ENCODE measurements at regions not wholly inside any gene's neighbourhood (a gene's known extent, or its start where the extent isn't known, plus 50 kb on each side); places are given as distances from the start of the nearest gene placed in this dataset.

DNA sequence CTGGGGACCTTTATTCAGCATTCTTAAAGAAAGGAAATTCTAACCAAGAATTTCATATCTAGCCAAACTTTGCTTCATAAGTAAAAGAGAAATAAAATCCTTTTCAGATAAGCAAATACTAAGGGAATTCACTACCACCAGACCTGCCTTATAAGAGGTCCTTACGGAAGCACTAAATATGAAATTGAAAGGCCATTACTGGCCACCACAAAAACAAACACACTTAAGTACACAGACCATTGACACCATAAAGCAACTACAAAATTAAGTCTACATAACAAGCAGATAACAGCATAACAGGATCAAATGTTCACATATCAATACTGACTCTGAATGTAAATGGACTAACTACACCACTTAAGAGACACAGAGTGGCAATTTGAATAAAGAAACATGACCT lies 361.4 kb upstream of the POU5F2 start:
- no peaks in the 10 kb centered on the region for H3K79me2 ChIP-seq (ENCODE audit: control insufficient read depth in 1 of 2, insufficient read depth in 2 of 2, low read length in 2 of 2)
- TF ChIP-seq HDAC6 (IDR thresholded peaks at IDR 0.05; ENCODE audit: low read depth, low read length) (no peak), ATF2 (IDR thresholded peaks at IDR 0.05; ENCODE audit: low read length) (no peak), RFX5 (IDR thresholded peaks at IDR 0.05; ENCODE audit: borderline replicate concordance, low read depth, low read length) (no peak), SP1 (IDR thresholded peaks at IDR 0.05; ENCODE audit: low read depth, low read length) (no peak), POU5F1 (IDR thresholded peaks at IDR 0.05; ENCODE audit: low read depth, low read length) (no peak), CHD1 (IDR thresholded peaks at IDR 0.05; ENCODE audit: low read depth, low read length) (no peak), KDM4A (IDR thresholded peaks at IDR 0.05; ENCODE audit: low read depth, low read length, severe bottlenecking) (no peak)

More for the DNA sequence above, 361.4 kb upstream of the POU5F2 start:
- H4K20me1 ChIP-seq (replicated peaks in 1 of 2; ENCODE audit: control insufficient read depth in 1 of 2, insufficient read depth in 2 of 2, low read length in 2 of 2) = no peaks in the 10 kb centered on the region
- no peak overlapping the region for H3K18ac ChIP-seq (ENCODE audit: extremely low read depth, low read length)
- no peak overlapping the region for H3K23ac ChIP-seq (ENCODE audit: insufficient read length)
- DNase-seq (ENCODE audit: low read depth in 1 of 2, low spot score in 2 of 2) (no peak), FAIRE-seq (no peak)
- CTCF ChIA-PET (ENCODE audit: partially characterized antibody) = no interaction called here
- H3K56ac ChIP-seq (replicated peaks; ENCODE audit: insufficient read length, low read depth, low read length) = no peak overlapping the region
- no peak overlapping the region for H3K14ac ChIP-seq (ENCODE audit: insufficient read length)
- H3K23me2 ChIP-seq (ENCODE audit: low read depth, low read length) = no peaks in the 10 kb centered on the region
- no peaks in the 10 kb centered on the region for H3K27me3 ChIP-seq (replicated peaks in 1 of 4; ENCODE audit: control insufficient read depth in 3 of 4, extremely low read depth in 1 of 4, insufficient read depth in 3 of 4, low read length in 3 of 4)
- H4K8ac ChIP-seq (ENCODE audit: extremely low read depth, insufficient read depth, low read length) = no peak overlapping the region
- H2BK5ac ChIP-seq (ENCODE audit: low read depth, low read length) = no peak overlapping the region
- no peak overlapping the region for H2BK12ac ChIP-seq (ENCODE audit: low read depth, low read length)
- H2BK15ac ChIP-seq (ENCODE audit: low read length) = no peak overlapping the region
- H2AFZ ChIP-seq (ENCODE audit: low read length) = no peak overlapping the region
- H3K79me1 ChIP-seq (ENCODE audit: low read depth, low read length) = no peaks in the 10 kb centered on the region
- H4K5ac ChIP-seq (ENCODE audit: insufficient read length, low read depth, low read length) = no peak overlapping the region
- no peak overlapping the region for H3K4me3 ChIP-seq (ENCODE audit: extremely low read depth in 1 of 4, insufficient read depth in 2 of 4, low read depth in 3 of 4, low read length in 4 of 4)
- no peak overlapping the region for H3K4ac ChIP-seq (replicated peaks; ENCODE audit: insufficient read length, low read depth, low read length)
- no peak overlapping the region for H3K27ac ChIP-seq (ENCODE audit: low read depth, low read length)
- no peak overlapping the region for H2BK120ac ChIP-seq (replicated peaks; ENCODE audit: low read depth, low read length)
- POLR2A ChIA-PET (ENCODE audit: partially characterized antibody) = no interaction called here
- H2AK5ac ChIP-seq (ENCODE audit: low read depth, low read length) = no peak overlapping the region
- H2BK20ac ChIP-seq (ENCODE audit: low read length) = no peak overlapping the region
- H3K4me2 ChIP-seq (ENCODE audit: insufficient read depth in 1 of 2, low read depth in 2 of 2, low read length in 2 of 2) = no peak overlapping the region
- H4K91ac ChIP-seq (replicated peaks; ENCODE audit: insufficient read length, low read length) = no peak overlapping the region
- H3K9ac ChIP-seq (replicated peaks in 1 of 4; ENCODE audit: extremely low read depth in 1 of 4, low read depth in 3 of 4, low read length in 3 of 4) = no peak overlapping the region
- no peaks in the 10 kb centered on the region for H3K36me3 ChIP-seq (ENCODE audit: control insufficient read depth in 2 of 4, insufficient read depth in 4 of 4, low read length in 3 of 4)
- 0 out of 4 replicates have a peak, but pooled peaks cover 0 to 4% of the 10 kb centered on the region in 2 experiments for H3K9me3 ChIP-seq (ENCODE audit: insufficient read depth in 2 of 2, low read depth in 1 of 2, low read length in 1 of 2)
- no peaks in the 10 kb centered on the region for H3K4me1 ChIP-seq (replicated peaks in 1 of 4; ENCODE audit: control insufficient read depth in 3 of 4, insufficient read depth in 4 of 4, low read length in 3 of 4)
- 95% methylated on average over 1 of the region's 1 CpG; no CpG with 5 or more reads in 1 of the 2 experiments for WGBS, 2 experiments (ENCODE audit: extremely low coverage in 1 of 2, insufficient coverage in 1 of 2, insufficient read length in 1 of 2, insufficient replicate concordance in 2 of 2, low coverage in 1 of 2, low lambda C conversion rate in 2 of 2, missing lambda C conversion rate in 1 of 2)

All from H1 (cell line).